Stimulated activated CD4-positive, alpha-beta T cell treated with anti-CD3 and anti-CD28 coated beads, Interleukin-4, amount 100 ng/mL, for 48 hours (primary cell): ENCODE measurements at regions not wholly inside any gene's neighbourhood (a gene's known extent, or its start where the extent isn't known, plus 50 kb on each side); places are given as distances from the start of the nearest gene placed in this dataset.

Source experiments
- DNase-seq, 2 donors: peaks; one replicate each; pipeline ENCODE4 v3.0.0-alpha.2; 2020; ENCODE audit warnings: low read depth in 2 of 2

- no peak for DNase-seq
These were observed 179.7 kb upstream of the MTNR1B start for GRCh38 chr11:92789761-92790160.

DNA sequence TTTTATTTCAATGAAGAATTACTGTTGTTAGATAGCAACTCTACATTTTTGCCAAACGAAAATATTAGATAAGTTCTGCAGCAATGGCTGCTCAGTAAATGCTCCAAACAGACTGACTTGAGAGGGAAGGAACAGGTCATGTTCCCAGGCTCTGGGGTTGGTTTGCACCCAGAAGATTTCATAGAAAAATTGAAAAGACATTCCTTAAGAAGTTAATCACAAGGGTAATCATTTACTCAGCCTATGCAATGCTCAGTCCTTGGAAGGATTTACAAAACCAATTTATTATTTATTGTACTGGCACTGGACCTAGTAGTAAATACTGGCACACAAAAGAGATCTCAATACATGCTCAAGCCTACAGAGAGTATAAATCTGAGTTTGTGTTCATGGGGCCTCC, 179.1 kb upstream of the MTNR1B start:
- no peak for DNase-seq

GRCh38 chr11:92790926-92791616, 178.4 kb upstream of the MTNR1B start:
- DNase-seq, result no peak

DNA sequence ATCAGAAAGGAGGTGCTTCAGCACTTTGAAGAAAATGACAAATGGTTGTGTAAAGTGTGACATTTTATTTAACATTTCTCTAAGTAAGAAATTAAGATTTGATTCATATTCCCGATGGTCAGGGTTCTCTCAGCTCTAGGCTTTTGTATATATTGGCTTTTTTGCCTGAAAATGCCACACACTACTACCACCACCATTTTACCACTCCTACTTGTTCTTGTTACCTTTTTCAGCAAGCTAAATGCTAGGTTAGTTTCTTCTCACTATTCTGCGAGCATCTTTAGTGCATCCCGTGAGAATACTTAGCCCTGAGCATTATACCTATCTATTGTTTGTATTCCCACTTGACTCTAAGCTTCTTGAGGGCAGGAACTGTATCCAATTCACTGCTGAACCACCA, 177.6 kb upstream of the MTNR1B start:
- no peak for DNase-seq

GRCh38 chr11:92793189-92793588, 176.3 kb upstream of the MTNR1B start:
- no peak for DNase-seq

- no peak for DNase-seq
These were observed 174.7 kb upstream of the MTNR1B start for GRCh38 chr11:92794783-92795182.

DNA sequence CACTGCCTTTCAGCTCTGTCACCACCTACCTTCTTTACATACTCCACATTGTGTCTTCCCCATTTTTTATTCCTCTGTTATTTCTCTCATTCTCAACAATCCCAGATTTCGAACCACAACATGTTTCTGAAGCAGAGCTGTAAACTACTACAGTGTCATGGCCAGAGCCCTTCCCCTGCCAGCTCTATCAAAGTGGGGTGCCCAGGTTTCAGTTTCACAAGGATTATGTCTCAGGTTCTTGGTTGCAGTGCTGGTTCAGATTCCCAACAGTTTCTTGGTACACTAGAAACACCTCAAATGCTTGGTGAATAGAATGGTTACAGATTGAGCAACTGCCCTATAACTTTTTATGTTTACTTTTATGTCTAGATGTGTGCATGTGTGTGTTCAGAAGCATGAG, 172.7 kb upstream of the MTNR1B start:
- no peak for DNase-seq

DNA sequence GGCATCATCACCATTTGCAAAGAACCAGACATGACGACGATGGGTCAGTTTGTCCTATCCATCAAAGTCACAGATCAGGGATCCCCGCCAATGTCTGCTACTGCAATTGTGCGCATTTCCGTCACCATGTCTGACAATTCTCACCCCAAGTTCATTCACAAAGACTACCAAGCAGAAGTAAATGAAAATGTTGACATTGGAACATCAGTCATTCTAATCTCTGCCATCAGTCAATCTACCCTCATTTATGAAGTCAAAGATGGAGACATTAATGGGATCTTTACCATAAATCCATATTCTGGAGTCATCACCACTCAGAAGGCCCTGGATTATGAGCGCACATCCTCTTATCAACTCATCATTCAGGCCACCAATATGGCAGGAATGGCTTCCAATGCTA, 171.6 kb upstream of the MTNR1B start:
- no peak for DNase-seq

GRCh38 chr11:92801685-92802084, 167.8 kb upstream of the MTNR1B start:
- no peak for DNase-seq

DNA sequence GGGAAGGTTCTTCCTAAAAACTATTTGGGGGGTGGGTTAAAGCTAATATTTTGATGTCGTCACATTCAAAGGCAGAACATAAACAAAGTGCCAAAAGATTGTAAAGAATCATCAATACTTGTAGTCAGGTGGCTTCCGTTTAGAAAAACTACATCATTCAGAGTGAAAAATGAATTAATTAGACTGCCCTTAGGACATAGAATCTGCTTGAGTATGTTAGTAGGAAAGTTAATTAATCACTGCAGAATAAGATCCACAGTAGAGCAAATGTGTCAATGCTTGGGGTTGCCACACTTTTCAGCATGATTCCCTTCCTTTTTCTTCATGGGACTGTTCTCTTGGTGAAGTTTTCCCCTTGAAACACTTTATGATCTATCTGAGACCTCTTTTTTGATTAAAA, 166.8 kb upstream of the MTNR1B start:
- no peak for DNase-seq

- no peak for DNase-seq
These were observed 166.1 kb upstream of the MTNR1B start for GRCh38 chr11:92803391-92803790.

GRCh38 chr11:92804388-92804966, 165.0 kb upstream of the MTNR1B start:
- DNase-seq, result no peak

GRCh38 chr11:92808022-92808421, 161.4 kb upstream of the MTNR1B start:
- no peak for DNase-seq

GRCh38 chr11:92810423-92811064, 158.9 kb upstream of the MTNR1B start:
- DNase-seq, result no peak

DNA sequence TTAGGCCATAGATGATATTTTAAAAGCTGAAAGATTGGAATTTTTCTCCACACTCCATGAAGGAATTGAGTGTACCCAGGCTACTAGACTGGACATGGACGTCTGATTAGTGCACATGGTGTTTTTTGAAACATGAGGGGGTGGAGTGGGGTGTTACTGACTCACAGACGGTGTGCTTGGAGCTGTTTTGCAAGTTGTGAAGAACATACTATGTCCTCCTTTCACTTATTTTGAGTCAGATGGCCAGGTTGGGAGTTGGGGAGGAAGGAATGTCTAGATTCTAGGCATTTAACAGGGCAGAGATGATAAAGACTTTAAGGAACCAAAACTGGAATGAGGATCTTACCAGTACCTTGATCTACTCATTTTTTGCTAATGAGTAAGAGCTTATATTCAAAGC, 158.1 kb upstream of the MTNR1B start:
- no peak for DNase-seq

DNA sequence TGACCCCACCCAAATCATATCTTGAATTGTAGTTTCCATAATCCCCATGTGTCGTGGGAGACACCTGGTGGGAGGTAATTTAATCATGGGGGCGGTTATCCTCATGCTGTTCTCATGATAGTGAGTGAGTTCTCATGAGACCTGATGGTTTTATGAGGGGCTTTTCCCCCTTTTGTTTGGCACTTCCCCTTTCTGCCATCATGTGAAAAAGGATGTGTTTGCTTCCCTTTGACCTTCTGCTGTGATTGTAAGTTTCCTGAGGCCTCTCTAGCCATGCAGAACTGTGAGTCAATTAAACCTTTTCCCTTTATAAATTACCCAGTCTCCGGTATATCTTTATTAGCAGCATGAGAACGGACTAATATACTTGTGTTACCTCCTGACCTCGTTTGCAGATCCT, 156.6 kb upstream of the MTNR1B start:
- no peak for DNase-seq

GRCh38 chr11:92819830-92820229, 149.6 kb upstream of the MTNR1B start:
- no peak for DNase-seq

GRCh38 chr11:92820860-92821259, 148.6 kb upstream of the MTNR1B start:
- DNase-seq, result no peak

DNA sequence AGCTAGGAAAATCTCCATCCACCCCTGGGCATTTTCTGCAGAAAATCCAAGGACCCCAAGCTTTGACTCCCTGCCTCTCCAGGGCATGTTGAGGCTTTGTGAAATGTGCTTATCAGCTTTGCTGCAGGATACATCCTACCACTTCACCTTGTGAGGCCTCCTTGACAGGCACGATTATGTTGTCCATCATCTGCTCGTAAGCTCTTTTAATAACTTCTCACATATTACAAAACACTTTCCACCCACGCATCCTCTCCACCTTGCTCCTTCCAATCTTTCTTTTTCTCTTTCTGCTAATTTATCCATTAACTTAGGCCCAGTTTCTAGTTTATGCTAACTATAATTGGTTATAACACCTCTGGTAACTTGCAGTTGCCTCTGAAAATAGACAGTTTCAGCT, 147.0 kb upstream of the MTNR1B start:
- no peak for DNase-seq

DNA sequence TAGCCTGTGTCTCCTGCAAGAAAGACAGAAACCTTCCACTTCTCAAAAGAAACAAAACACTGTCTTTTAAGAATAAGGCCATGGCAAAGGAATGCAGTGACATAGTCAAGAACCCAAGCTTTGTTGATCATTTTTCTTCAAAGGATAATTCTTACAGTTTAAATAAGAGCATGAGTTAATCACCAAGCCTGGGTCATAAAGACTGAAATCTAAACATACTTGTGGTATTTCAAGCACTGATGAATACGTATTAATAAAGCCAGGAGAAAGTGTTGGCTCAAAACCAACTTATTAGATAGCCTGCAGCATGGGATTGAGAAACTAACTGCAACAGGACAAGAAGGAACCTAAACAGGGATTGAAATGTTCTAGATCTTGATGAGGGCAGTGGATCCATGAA, 143.3 kb upstream of the MTNR1B start:
- no peak for DNase-seq

- DNase-seq, result no peak
These were observed 142.8 kb upstream of the MTNR1B start for GRCh38 chr11:92826603-92827002.

- DNase-seq, result no peak
These were observed 142.3 kb upstream of the MTNR1B start for GRCh38 chr11:92827132-92827531.

DNA sequence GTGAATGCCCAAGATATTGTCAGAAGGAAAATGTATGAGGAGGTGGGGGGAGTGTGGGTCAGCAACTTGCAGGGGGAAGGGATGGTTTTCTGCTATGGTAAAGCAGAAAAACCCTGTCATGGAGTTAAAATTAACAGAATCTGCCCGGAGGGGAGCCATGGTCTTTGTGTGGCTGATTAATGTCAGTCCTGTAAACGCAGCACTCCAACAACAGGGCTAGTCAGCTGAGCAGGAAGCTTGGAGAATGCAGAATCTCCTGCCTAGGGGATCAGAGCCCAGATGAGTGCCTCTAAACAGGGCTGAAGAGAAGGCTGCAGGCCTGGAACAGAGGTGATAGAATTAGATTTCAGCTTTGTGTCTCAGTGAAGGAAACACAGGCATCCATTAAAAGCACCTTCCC, 140.9 kb upstream of the MTNR1B start:
- DNase-seq, result no peak

DNA sequence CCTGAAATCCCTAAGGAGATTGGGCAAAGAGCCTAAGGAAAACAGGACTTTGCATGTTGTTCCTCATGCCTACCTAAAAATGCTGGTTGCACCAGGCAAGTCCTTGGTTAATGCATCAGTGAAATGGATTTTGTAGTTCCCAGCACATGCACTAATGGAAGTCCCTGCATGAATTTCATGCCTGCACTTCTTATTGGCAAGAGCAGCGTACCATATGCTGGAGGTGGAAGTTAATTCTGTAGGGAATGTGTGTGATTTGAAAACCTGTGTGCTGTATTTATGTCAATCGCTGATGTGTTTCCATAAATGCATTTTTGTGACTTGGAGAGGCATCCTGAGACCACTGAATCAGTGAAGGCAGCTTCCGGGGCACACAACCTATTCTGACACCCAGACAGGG, 140.3 kb upstream of the MTNR1B start:
- DNase-seq, result no peak
